Activated CD4-positive, alpha-beta T cell treated with anti-CD3 and anti-CD28 coated beads, Interleukin-2, amount 50 U/mL, for 1 hour (primary cell): ENCODE measurements at regions not wholly inside any gene's neighbourhood (a gene's known extent, or its start where the extent isn't known, plus 50 kb on each side); places are given as distances from the start of the nearest gene placed in this dataset.

ENCODE experiments used
- DNase-seq: peaks from one replicate; pipeline ENCODE4 v3.0.0-alpha.2; 2020

DNA sequence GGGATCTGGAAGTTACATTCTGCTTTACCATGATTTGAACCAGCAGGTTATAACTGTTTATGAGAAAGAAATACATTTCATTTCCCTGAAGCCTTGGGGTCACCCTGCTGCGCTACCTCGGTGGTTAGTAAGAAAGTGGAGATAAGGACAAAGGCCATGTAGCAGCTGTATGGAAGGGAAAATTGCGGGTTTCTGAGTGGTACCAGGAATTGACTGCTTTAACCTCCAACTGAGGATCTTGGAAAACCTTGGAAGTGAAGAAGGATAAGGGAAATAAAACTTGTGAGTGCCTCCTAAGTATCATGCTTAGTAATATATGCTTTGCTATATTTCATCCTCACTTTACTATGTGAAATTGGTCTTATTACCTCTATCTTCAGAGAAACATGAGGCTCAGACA, 76.1 kb upstream of the GAP43 start:
- no peak for DNase-seq

DNA sequence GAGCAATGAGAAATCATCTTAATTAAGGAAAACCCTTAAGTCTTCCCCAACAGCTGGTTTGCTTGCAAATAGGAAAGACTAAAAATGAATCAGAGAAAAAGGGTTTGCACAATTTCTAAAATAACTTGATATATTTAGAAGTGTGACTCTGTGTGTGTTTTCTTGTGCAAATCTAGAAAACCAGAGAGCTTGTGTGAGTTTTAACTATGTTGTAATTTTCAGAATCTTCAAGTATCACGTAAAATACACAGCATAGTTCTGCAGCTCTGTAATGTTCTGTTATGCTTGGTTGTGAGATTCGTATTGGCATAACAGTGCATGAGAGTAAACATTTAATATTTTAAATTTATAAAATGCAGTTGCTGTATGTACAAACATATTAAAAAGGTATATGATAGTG, 74.7 kb upstream of the GAP43 start:
- DNase-seq, result no peak

DNA sequence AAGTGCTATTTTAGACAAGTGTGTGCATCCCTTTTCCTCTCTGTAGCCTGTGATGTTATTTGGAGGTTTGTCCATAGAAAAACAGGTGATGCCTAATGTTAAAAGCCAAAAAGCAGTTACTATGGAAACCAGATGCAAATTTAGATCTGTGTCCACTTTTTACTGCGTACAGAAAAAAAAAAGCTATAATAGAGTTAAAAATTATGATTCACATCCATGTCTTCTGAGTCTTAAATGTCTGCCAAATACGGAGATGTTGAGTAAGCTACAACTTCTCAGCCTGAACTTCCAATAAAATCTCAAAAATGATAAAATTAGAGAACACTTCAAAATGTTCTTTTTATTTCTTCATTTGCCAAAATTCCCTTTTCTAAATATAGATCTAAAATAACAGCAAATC, 74.2 kb upstream of the GAP43 start:
- no peak for DNase-seq

DNA sequence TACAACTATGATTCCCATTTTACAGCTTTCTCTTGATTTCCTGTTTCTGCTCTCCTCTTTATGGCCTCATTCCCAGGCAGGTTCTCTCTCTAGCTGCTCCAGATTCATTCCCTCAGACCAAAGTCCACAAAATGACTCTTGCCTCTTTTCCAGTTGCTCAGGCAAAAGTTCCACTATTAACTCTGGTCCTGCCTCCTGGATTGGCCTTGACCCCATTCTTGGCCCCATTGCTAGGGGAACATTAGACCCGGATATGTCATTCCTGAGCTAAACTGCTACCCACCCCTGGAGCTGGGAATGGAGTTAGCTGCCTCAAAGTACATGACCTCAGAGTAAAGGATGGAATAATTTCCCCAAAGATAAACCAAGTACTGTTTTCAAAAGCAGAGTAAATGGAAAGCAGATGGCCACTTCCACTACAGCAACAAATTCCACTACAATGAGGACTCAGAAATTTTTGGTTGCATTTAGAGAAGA, 73.0 kb upstream of the GAP43 start:
- no peak for DNase-seq

DNA sequence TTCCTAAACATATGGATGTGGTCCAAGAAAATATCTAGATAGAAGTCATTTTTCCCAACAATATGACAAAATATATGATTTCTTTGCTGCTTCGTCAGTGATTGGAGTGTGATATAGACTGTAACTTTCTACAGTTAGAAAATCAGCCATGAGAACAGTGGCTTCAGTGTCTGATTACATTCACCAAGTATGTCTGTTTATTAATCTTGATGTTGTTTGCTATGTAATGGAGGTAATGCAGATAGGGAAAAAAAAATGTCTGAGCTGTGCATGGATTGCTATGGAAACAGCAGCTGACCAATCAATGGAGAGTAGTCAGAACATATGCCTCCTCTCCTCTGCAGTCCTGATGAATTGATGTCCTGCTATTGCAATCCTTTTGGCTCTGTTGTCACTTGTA, 72.3 kb upstream of the GAP43 start:
- no peak for DNase-seq

DNA sequence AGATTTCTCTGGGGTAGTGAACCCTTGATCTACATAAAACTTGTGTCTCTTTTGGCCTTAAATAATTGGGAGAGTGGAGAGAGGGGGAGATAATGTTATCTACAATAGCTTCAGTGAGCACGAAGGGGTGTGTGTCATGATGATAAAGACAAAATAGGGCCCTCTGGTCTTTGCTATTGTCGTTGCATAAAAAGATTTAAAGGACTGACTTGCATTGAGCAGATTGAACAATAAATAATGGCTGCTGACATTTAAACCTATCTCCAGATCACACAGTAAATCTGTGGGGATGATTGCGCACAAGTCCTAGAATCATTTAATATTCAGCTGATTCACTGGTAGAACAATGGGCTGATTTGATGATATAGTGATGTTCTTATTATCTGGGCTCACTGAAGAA, 71.3 kb upstream of the GAP43 start:
- DNase-seq, result no peak

DNA sequence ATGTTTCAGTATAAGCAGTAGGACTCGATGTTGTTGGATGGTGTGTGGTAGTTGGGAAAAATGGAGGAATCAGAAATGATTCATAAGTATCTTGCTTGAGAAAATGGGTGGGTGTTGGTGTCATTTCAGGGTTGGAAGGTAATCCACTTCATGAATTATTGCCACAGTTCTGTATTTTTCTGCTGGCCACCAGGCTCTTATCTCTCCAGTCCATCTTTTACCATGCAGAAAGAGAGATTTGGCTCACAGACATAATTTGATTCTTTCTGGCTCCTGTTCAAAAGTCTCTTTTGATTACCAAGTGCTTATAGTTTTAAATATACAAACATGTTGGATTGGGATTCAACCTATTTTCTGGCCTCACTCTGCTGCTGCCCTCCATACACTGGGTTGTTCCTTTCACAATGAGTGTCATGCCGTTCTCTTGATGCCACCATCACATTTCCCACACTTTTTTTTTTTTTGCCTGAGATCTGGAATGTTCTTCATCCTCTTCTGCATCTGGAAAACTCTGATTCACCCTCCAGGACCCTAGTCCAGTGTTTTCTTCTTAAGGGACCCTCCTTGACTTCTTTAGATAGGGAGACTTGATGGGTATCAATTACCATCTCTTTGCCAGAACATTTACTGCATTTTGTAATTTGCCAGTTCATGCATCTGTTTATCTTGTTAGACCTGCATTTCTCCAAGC, 69.4 kb upstream of the GAP43 start:
- DNase-seq, result no peak

DNA sequence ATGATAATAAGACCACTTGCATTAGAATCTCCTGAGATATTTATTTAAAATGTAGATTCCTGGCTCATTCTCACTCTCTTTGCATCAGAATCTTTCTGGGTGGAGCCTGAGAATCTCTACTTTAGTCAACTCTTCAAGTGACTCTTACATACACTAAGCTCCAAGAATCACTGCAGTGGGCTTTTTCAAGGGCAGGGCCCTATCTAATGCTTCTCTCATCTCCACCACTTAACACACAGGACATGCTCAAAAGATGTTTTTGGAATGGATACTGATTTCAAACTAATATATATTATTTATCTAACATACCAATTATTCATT, 68.9 kb upstream of the GAP43 start:
- no peak for DNase-seq

DNA sequence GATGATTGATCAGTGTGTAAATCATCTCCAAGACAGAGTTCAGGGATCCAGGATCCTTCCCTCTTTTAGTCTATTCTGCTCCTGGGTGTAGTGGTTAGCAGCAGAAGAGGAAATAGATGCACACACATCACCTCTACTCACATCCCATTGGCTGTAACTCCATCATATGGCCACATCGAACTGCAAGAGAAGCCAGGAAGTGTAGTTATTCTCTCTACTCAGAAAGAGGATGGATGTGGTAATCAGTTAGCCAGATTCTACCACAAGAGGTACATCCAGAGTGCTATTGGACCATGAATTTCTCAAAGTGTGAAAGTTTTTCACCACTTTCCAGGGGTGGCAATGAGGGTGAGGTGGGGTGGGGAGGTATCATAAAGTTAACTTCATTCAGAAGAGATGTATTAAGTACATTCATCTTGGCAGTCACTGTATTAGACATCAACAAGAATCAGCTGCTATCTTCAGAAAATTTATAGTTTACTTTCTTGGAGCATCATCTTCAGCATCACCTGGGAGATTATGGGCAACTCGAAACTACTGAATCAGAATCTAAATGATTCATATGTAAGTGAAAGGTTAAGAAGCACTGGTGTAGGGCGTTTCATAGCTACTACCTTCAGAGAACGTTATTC, 60.6 kb upstream of the GAP43 start:
- DNase-seq, result no peak

DNA sequence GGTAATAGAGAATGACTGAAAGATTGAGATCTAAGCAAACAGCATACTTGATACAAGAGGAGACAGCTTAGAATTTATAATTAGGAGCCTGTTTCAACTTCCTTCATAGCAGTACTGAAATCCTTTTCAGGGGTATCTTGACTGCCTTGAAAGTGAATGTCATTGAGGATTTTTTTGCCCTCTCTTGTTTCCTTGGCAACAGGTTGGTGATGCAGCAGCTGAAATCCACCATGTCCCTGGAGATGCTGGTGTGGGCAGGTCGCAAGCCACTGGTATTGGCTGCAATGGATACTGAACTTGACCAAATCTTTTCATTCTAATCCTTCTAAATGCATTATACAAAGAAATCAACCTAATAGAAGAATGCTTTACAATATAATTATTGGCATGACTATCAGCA, 59.3 kb upstream of the GAP43 start:
- no peak for DNase-seq

DNA sequence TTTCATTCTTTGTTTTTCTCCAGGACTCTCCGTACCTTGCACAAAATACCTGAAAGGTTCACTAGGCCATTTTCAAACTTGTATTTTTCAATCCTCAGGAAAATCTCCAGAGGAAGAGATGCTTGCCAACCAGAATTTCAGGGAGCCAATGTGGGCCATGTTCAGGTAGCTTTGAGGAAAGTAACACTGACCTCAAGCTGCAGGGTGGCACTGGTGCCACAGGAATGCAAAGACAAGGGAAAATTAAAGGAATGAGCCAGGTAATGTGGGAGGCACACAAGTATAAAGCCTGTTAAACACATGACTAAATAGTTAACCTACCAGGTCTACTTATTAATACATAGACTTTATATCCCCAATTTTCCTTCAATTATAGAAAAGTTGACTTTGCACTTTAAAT, 51.9 kb upstream of the GAP43 start:
- DNase-seq, result no peak
